GM18870 (cell line): ENCODE measurements at regions not wholly inside any gene's neighbourhood (a gene's known extent, or its start where the extent isn't known, plus 50 kb on each side); places are given as distances from the start of the nearest gene placed in this dataset.

Source experiments
- ATAC-seq: cut with Tn5 transposase; IDR thresholded peaks from one replicate; pipeline ENCODE4 v1.9.1; 2021; ENCODE audit warnings: moderate library complexity; ENCODE audit not compliant: unreplicated experiment

- ATAC-seq, result no peak
Measured at GRCh38 chr13:84994582-84994981, 804.6 kb downstream of the SLITRK6 start.

- ATAC-seq, result no peak
Measured at GRCh38 chr13:84985860-84986259, 813.4 kb downstream of the SLITRK6 start.

- no peak for ATAC-seq
Measured at GRCh38 chr13:84983321-84983720, 815.9 kb downstream of the SLITRK6 start.

- no peak for ATAC-seq
Measured at GRCh38 chr13:84980571-84980970, 818.6 kb downstream of the SLITRK6 start.

GRCh38 chr13:84978851-84979250 is 820.4 kb downstream of the SLITRK6 start:
- ATAC-seq, result no peak

GRCh38 chr13:84973661-84974060 is 825.6 kb downstream of the SLITRK6 start:
- ATAC-seq, result no peak

- no peak for ATAC-seq
Measured at GRCh38 chr13:84972907-84973306, 826.3 kb downstream of the SLITRK6 start.

- ATAC-seq, result peak; percentile 71
Measured at GRCh38 chr13:84962849-84963248, 836.4 kb downstream of the SLITRK6 start.

- ATAC-seq, result no peak
Measured at GRCh38 chr13:84962141-84962750, 837.0 kb downstream of the SLITRK6 start.

GRCh38 chr13:84961023-84961422 is 838.2 kb downstream of the SLITRK6 start:
- no peak for ATAC-seq

- no peak for ATAC-seq
Measured at GRCh38 chr13:84959818-84960217, 839.4 kb downstream of the SLITRK6 start.

- ATAC-seq, result no peak
Measured at GRCh38 chr13:84954636-84955035, 844.6 kb downstream of the SLITRK6 start.

- ATAC-seq, result no peak
Measured at GRCh38 chr13:84951128-84951527, 848.1 kb downstream of the SLITRK6 start.

- no peak for ATAC-seq
Measured at GRCh38 chr13:84946192-84946591, 853.0 kb downstream of the SLITRK6 start.

- no peak for ATAC-seq
Measured at GRCh38 chr13:84940798-84941197, 858.4 kb downstream of the SLITRK6 start.

GRCh38 chr13:84940167-84940566 is 859.1 kb downstream of the SLITRK6 start:
- no peak for ATAC-seq

GRCh38 chr13:84934911-84935310 is 864.3 kb downstream of the SLITRK6 start:
- no peak for ATAC-seq

- no peak for ATAC-seq
Measured at GRCh38 chr13:84933797-84934196, 865.4 kb downstream of the SLITRK6 start.

- ATAC-seq, result no peak
Measured at GRCh38 chr13:84931264-84931663, 868.0 kb downstream of the SLITRK6 start.

- no peak for ATAC-seq
Measured at GRCh38 chr13:84927442-84928169, 871.6 kb downstream of the SLITRK6 start.

GRCh38 chr13:84925443-84925842 is 873.8 kb downstream of the SLITRK6 start:
- no peak for ATAC-seq

GRCh38 chr13:84923831-84924230 is 875.4 kb downstream of the SLITRK6 start:
- no peak for ATAC-seq
